OCI-LY1 (cell line): ENCODE measurements at regions not wholly inside any gene's neighbourhood (a gene's known extent, or its start where the extent isn't known, plus 50 kb on each side); places are given as distances from the start of the nearest gene placed in this dataset.
"Not testable (repeated sequence)": the region's sequence is repeated elsewhere in the genome, so short reads cannot be mapped to it uniquely, and the experiment has no call there.

Experiments used
- H2AFZ ChIP-seq: fragments of 200-600 bp; sonication (generic), shearing (Covaris generic); 2 replicates; pipeline ENCODE4 v1.6.0; 2014; ENCODE audit warnings: antibody characterized with exemption, mild to moderate bottlenecking, low read length
- H3F3A ChIP-seq: fragments of 200-600 bp; sonication (generic), shearing (Covaris generic); 2 replicates; pipeline ENCODE4 v1.6.0; 2014; ENCODE audit warnings: mild to moderate bottlenecking, antibody characterized with exemption, low read length, moderate library complexity; ENCODE audit not compliant: insufficient read depth
- H3K27ac ChIP-seq: fragments of 200-600 bp; sonication (generic); 2 replicates; pipeline ENCODE4 v1.5.1; 2014; ENCODE audit warnings: low read length, mixed run types, mild to moderate bottlenecking, low read depth; ENCODE audit not compliant: poor library complexity, severe bottlenecking
- H3K27me3 ChIP-seq: fragments of 200-600 bp; sonication (generic); 2 replicates; pipeline ENCODE4 v1.6.0; 2014; ENCODE audit warnings: antibody characterized with exemption, mild to moderate bottlenecking, low read length, moderate library complexity; ENCODE audit not compliant: insufficient read depth
- H3K36me3 ChIP-seq: fragments of 200-600 bp; sonication (generic); 2 replicates; pipeline ENCODE4 v1.6.1; 2014; ENCODE audit warnings: mild to moderate bottlenecking, antibody characterized with exemption, low read length, moderate library complexity, mixed read lengths; ENCODE audit not compliant: insufficient read depth
- H3K4me1 ChIP-seq: fragments of 200-600 bp; sonication (generic); 2 replicates; pipeline ENCODE4 v1.5.1; 2014; ENCODE audit warnings: mild to moderate bottlenecking, low read length, moderate library complexity; ENCODE audit not compliant: insufficient read depth, severe bottlenecking
- H3K4me2 ChIP-seq: fragments of 200-600 bp; sonication (generic), shearing (Covaris generic); 2 replicates; pipeline ENCODE4 v1.6.1; 2014; ENCODE audit warnings: low read length
- H3K4me3 ChIP-seq: fragments of 200-600 bp; sonication (generic); 2 replicates; pipeline ENCODE4 v1.5.1; 2014; ENCODE audit warnings: low read length, low read depth, mild to moderate bottlenecking, mixed read lengths; ENCODE audit not compliant: poor library complexity, severe bottlenecking
- H3K79me2 ChIP-seq: fragments of 200-600 bp; shearing (Covaris generic); 2 replicates; pipeline ENCODE4 v1.6.1; 2016; ENCODE audit warnings: mixed run types, low read length, mixed read lengths; ENCODE audit not compliant: insufficient read depth
- H3K9ac ChIP-seq: fragments of 200-600 bp; sonication (generic), shearing (Covaris generic); 2 replicates; pipeline ENCODE4 v1.6.1; 2014; ENCODE audit warnings: mild to moderate bottlenecking, low read length, mixed read lengths
- H3K9me2 ChIP-seq: fragments of 200-600 bp; sonication (generic), shearing (Covaris generic); 2 replicates; pipeline ENCODE4 v1.6.1; 2014; ENCODE audit warnings: low read depth, mild to moderate bottlenecking, low read length, mixed read lengths
- H3K9me3 ChIP-seq: fragments of 200-600 bp; shearing (Covaris generic); 2 replicates; pipeline ENCODE4 v1.6.1; 2014; ENCODE audit warnings: low read length, mixed read lengths
- H4K20me1 ChIP-seq: fragments of 200-600 bp; sonication (generic), shearing (Covaris generic); 2 replicates; pipeline ENCODE4 v1.6.0; 2016; ENCODE audit warnings: mild to moderate bottlenecking, low read length; ENCODE audit not compliant: insufficient read depth

DNA sequence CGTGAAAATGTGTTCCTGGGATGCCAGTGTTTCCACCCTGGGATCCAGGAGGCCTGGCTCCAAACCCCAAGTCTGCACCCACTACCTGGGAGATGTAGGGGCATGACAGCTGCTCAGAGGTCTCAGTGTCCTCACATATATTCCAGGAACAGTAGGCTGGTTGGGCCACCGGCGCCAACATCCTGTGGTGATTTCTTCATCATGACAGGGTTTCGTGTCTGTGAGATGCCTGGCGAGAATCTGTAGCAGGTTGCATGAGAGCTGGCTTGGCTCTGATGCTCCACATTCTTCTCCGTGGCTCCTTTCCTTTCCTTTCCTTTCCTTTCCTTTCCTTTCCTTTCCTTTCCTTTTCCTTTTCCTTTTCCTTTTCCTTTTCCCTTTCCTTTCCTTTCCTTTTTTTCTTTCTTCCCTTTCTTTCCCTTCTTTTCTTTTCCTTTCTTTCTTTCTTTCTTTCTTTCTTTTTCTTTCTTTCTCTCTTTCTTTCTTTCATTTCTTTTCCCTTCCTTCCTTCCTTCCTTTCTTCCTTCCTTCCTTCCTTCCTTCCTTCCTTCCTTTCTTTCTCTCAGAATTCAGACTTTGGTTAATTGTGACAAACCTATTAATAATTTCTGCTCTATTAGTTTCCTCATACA is 87.6 kb upstream of the DPP6 start:
- not testable (repeated sequence) for H3K9me3 ChIP-seq, H4K20me1 ChIP-seq, H3K36me3 ChIP-seq, H3K9ac ChIP-seq, H3K9me2 ChIP-seq, H3K27ac ChIP-seq, H3K79me2 ChIP-seq, H3K4me1 ChIP-seq, H3K4me3 ChIP-seq, H3K27me3 ChIP-seq, H2AFZ ChIP-seq, H3F3A ChIP-seq, H3K4me2 ChIP-seq

- H3K9me3 ChIP-seq, H3F3A ChIP-seq, H3K9ac ChIP-seq, H3K79me2 ChIP-seq, H2AFZ ChIP-seq, H3K27me3 ChIP-seq, H3K4me3 ChIP-seq, H3K4me2 ChIP-seq, H3K36me3 ChIP-seq, H3K4me1 ChIP-seq, H4K20me1 ChIP-seq, H3K27ac ChIP-seq, H3K9me2 ChIP-seq: not testable (repeated sequence)
Observed at GRCh38 chr7:153969016-153969415, 83.2 kb upstream of the DPP6 start.

GRCh38 chr7:153974603-153975002 is 77.6 kb upstream of the DPP6 start:
- H3K9ac ChIP-seq, H3K9me2 ChIP-seq: not testable (repeated sequence)

GRCh38 chr7:153976745-153977144 is 75.5 kb upstream of the DPP6 start:
- not testable (repeated sequence) for H3K4me2 ChIP-seq, H3K9me3 ChIP-seq, H3K27ac ChIP-seq, H3K4me3 ChIP-seq, H3K4me1 ChIP-seq, H4K20me1 ChIP-seq, H3K36me3 ChIP-seq, H2AFZ ChIP-seq, H3K27me3 ChIP-seq, H3K79me2 ChIP-seq, H3K9ac ChIP-seq, H3F3A ChIP-seq, H3K9me2 ChIP-seq

More at GRCh38 chr7:153974603-153975002, 77.6 kb upstream of the DPP6 start:
- H3K27ac ChIP-seq, H3K4me2 ChIP-seq, H3F3A ChIP-seq, H3K27me3 ChIP-seq, H3K4me1 ChIP-seq, H2AFZ ChIP-seq, H3K79me2 ChIP-seq, H3K9me3 ChIP-seq, H4K20me1 ChIP-seq, H3K4me3 ChIP-seq, H3K36me3 ChIP-seq: not testable (repeated sequence)

GRCh38 chr7:153983186-153983585 is 69.0 kb upstream of the DPP6 start:
- not testable (repeated sequence) for H3K4me2 ChIP-seq, H3K9ac ChIP-seq, H3K27ac ChIP-seq, H3K79me2 ChIP-seq, H3F3A ChIP-seq, H3K36me3 ChIP-seq, H3K27me3 ChIP-seq, H3K9me3 ChIP-seq, H3K4me3 ChIP-seq, H2AFZ ChIP-seq, H3K4me1 ChIP-seq, H4K20me1 ChIP-seq, H3K9me2 ChIP-seq

DNA sequence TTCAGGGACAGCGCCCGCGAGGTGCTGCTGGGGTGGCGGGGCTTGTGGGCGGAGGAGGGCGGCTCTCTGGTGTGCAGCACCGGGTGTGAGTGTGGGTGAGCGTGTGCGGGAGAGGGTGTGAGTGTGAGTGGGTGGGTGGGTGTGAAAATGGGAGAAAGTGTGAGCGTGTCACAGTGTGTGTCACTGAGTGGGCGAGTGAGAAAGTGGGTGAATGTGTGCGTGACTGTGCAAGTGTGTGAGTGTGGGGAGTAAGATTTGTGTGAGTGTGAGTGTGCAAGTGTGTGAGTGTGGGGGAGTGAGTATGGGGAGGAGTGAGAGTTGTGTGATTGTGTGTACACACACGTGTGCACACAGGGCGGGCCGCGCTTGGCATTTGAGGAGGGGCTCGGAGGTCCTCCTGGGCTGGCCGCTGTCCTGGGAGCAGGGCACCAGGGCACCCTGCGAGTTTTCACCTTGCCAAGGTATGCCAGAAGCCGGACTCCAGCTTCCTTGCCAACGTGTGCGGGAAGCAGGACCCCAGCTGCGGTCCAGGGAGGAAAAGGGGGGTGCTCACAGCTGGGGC is 63.1 kb upstream of the DPP6 start:
- H3F3A ChIP-seq, H3K36me3 ChIP-seq, H3K4me2 ChIP-seq, H3K4me3 ChIP-seq, H3K27me3 ChIP-seq, H3K4me1 ChIP-seq, H4K20me1 ChIP-seq, H3K27ac ChIP-seq, H3K9ac ChIP-seq, H3K9me3 ChIP-seq, H2AFZ ChIP-seq, H3K9me2 ChIP-seq, H3K79me2 ChIP-seq: not testable (repeated sequence)

GRCh38 chr7:153989742-153990425 is 62.3 kb upstream of the DPP6 start:
- not testable (repeated sequence) for H3K4me2 ChIP-seq, H3K27me3 ChIP-seq, H2AFZ ChIP-seq, H3K36me3 ChIP-seq, H3K9me3 ChIP-seq, H3K27ac ChIP-seq, H3K9me2 ChIP-seq, H3K79me2 ChIP-seq, H3K9ac ChIP-seq, H3K4me3 ChIP-seq, H4K20me1 ChIP-seq, H3F3A ChIP-seq, H3K4me1 ChIP-seq
